SK-N-MC (cell line): ENCODE measurements at regions not wholly inside any gene's neighbourhood (a gene's known extent, or its start where the extent isn't known, plus 50 kb on each side); places are given as distances from the start of the nearest gene placed in this dataset.

Experiments
- EZH2 ChIP-seq: fragments of 200-600 bp; sonication (generic); IDR thresholded peaks from one replicate; pipeline ENCODE4 v1.6.1; 2017; ENCODE audit warnings: antibody characterized with exemption
- FOXP2 ChIP-seq: optimal IDR thresholded peaks from 2 replicates; pipeline ENCODE3; 2011; ENCODE audit warnings: mild to moderate bottlenecking, moderate library complexity; ENCODE audit not compliant: insufficient read depth; ENCODE audit errors: extremely low read length, control extremely low read depth
- POLR2AphosphoS5 ChIP-seq: IDR thresholded peaks from 2 replicates; pipeline ENCODE4 v1.6.1; 2012; ENCODE audit warnings: mild to moderate bottlenecking, low read depth, low read length, borderline replicate concordance

DNA sequence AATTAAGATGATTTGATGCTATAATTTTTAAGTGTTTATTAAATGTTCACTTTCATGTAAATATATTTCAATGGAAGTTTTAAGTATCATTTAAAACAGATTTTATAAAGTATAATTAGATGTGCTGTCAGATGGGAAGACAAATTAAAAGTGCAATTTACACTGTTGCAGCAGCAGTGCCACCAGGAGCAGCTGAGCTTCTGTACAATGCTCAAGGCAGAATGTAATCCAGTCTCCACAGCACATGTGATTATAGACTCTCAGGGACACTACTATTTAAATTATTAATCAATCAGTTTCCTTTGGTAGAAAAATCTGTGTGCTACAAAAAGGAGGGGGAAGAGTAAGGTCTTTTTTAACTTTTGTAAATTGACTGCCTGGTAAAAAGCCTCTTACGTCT, 285.7 kb upstream of the USP15 start:
- TF ChIP-seq EZH2: no peak
- TF ChIP-seq POLR2AphosphoS5: no peak
- TF ChIP-seq FOXP2: no peak
